ENCODE measurements at regions not wholly inside any gene's neighbourhood (a gene's known extent, or its start where the extent isn't known, plus 50 kb on each side); places are given as distances from the start of the nearest gene placed in this dataset.

- TF ChIP-seq E2F4 (IDR thresholded peaks at IDR 0.05; ENCODE audit: low read depth, low read length) = no peak
- TF ChIP-seq SREBF2 (IDR thresholded peaks at IDR 0.05; ENCODE audit: low read length) = no peak
- no peak for TF ChIP-seq YY1 (IDR thresholded peaks at IDR 0.05; ENCODE audit: low read depth, low read length)
- Histone ChIP-seq H3K27ac (ENCODE audit: control insufficient read depth, insufficient read depth) (no peak overlapping the region), H3K4me1 (ENCODE audit: control insufficient read depth, insufficient read depth, low read length) (no peaks in the 10 kb centered on the region), H3K9ac (ENCODE audit: control insufficient read depth, insufficient read depth, low read length) (no peak overlapping the region), H2AFZ (ENCODE audit: control insufficient read depth, low read depth, low read length) (no peak overlapping the region), H3K27me3 (replicated peaks in 1 of 2; ENCODE audit: control insufficient read depth in 2 of 2, insufficient read depth in 2 of 2, low read length in 1 of 2) (no peaks in the 10 kb centered on the region; a peak in 1 of 4 replicates), H3K4me3 (no peak overlapping the region), H3K36me3 (ENCODE audit: control insufficient read depth in 2 of 2, insufficient read depth in 2 of 2, low read length in 1 of 2) (no peaks in the 10 kb centered on the region), H3K9me3 (replicated peaks; ENCODE audit: control insufficient read depth, insufficient read depth, low read length) (no peaks in the 10 kb centered on the region), H3K4me2 (ENCODE audit: control insufficient read depth, insufficient read depth) (no peak overlapping the region), H4K20me1 (ENCODE audit: control insufficient read depth, insufficient read depth) (no peaks in the 10 kb centered on the region), H3K79me2 (ENCODE audit: control insufficient read depth, insufficient read depth, low read length) (no peaks in the 10 kb centered on the region)
- intact Hi-C loops (cut with micrococcal nuclease; ENCODE audit: unreplicated experiment) (no loop called here), in situ Hi-C loops (cut with MboI) (no loop called here)
- no peak for ATAC-seq
- CTCF ChIA-PET = no interaction called here
- no TSS peak for BruUV-seq (replicated peaks)
- POLR2A ChIA-PET = no interaction called here
- 5% methylated on average over 7 of the region's 7 CpGs for WGBS (ENCODE audit: insufficient coverage, insufficient replicate concordance, low lambda C conversion rate, missing lambda C conversion rate)
- RAD21 ChIA-PET (ENCODE audit: unreplicated experiment) = interaction anchor here (0.6 kb wide), 1 partner anchor 21 kb away, joined by 3 read pairs; no protein-coding TSS in a partner anchor
- SMC1A ChIA-PET (ENCODE audit: uncharacterized antibody, unreplicated experiment) = interaction anchor here (1.1 kb wide), 1 partner anchor 10 kb away, joined by 3 read pairs; no protein-coding TSS in a partner anchor
- DNase-seq (ENCODE audit: low read depth, low spot score) = no peak
- FAIRE-seq = no peak
These were observed 138.8 kb upstream of the TCERG1L start for GRCh38 chr10:131450216-131450765.

DNA sequence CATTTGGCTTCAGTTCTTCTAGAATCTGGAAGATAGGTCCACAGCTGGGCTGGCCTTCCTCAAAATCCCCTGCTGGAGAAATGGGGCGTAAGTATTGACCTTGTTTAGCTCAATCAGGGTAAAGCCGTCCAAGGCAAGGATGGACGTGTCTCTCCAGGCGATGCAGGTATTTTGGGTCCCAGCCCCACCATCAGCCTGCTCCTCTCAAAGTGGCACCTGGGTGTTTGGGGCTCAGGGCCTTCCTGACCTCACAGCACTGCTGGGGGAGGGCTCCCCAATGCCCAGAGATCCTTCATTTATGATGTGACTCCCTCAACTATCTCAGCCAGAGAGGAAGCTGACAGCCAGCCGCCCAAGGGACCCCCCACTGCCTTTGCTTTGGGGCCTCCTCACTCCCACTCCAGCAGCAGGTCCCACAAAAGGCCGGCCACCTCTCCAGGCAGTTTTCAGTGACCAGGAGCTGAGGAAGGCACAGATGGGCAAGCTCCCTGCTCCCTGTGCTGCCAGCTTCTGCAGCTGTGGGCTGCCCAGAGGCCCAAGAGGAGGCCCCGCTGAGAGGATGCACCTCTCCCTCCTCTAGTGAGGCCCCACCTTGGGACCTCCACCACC, 140.0 kb upstream of the TCERG1L start:
- CTCF ChIA-PET = no interaction called here
- H3K36me3 ChIP-seq (ENCODE audit: control insufficient read depth in 2 of 2, insufficient read depth in 2 of 2, low read length in 1 of 2) = no peaks in the 10 kb centered on the region
- H3K4me2 ChIP-seq (ENCODE audit: control insufficient read depth, insufficient read depth) = no peak overlapping the region
- SMC1A ChIA-PET (ENCODE audit: uncharacterized antibody, unreplicated experiment) = interaction anchor here (0.6 kb wide), 1 partner anchor 12 kb away, joined by 3 read pairs; no protein-coding TSS in a partner anchor
- no peak overlapping the region for H3K27ac ChIP-seq (ENCODE audit: control insufficient read depth, insufficient read depth)
- DNase-seq (ENCODE audit: low read depth, low spot score) (no peak), ATAC-seq (no peak), FAIRE-seq (no peak)
- no peaks in the 10 kb centered on the region for H3K9me3 ChIP-seq (replicated peaks; ENCODE audit: control insufficient read depth, insufficient read depth, low read length)
- in situ Hi-C loops (cut with MboI) (no loop called here), intact Hi-C loops (cut with micrococcal nuclease; ENCODE audit: unreplicated experiment) (no loop called here)
- H2AFZ ChIP-seq (ENCODE audit: control insufficient read depth, low read depth, low read length) = no peak overlapping the region
- H3K27me3 ChIP-seq (replicated peaks in 1 of 2; ENCODE audit: control insufficient read depth in 2 of 2, insufficient read depth in 2 of 2, low read length in 1 of 2) = no peaks in the 10 kb centered on the region; a peak in 1 of 4 replicates
- H3K79me2 ChIP-seq (ENCODE audit: control insufficient read depth, insufficient read depth, low read length) = no peaks in the 10 kb centered on the region
- RAD21 ChIA-PET (ENCODE audit: unreplicated experiment) = no interaction called here
- WGBS (ENCODE audit: insufficient coverage, insufficient replicate concordance, low lambda C conversion rate, missing lambda C conversion rate) = 26% methylated on average over 6 of the region's 7 CpGs
- no TSS peak for BruUV-seq (replicated peaks)
- H4K20me1 ChIP-seq (ENCODE audit: control insufficient read depth, insufficient read depth) = no peaks in the 10 kb centered on the region
- no peak overlapping the region for H3K4me3 ChIP-seq
- POLR2A ChIA-PET = no interaction called here
- TF ChIP-seq SMAD5 (IDR thresholded peaks at IDR 0.05; ENCODE audit: low read depth) (no peak), HCFC1 (IDR thresholded peaks at IDR 0.05; ENCODE audit: low read length) (no peak), NRF1 (conservative IDR thresholded peaks at IDR 0.05; ENCODE audit: low read depth, low read length) (no peak), PAX8 (IDR thresholded peaks at IDR 0.05) (no peak), E2F4 (IDR thresholded peaks at IDR 0.05; ENCODE audit: low read depth, low read length) (no peak)
- no peak overlapping the region for H3K9ac ChIP-seq (ENCODE audit: control insufficient read depth, insufficient read depth, low read length)
- H3K4me1 ChIP-seq (ENCODE audit: control insufficient read depth, insufficient read depth, low read length) = no peaks in the 10 kb centered on the region
